Neutrophil (primary cell): ENCODE measurements at regions not wholly inside any gene's neighbourhood (a gene's known extent, or its start where the extent isn't known, plus 50 kb on each side); places are given as distances from the start of the nearest gene placed in this dataset.

Experiments
- H3K27ac ChIP-seq: fragments of 200-600 bp; sonication (generic); 2 replicates; pipeline ENCODE4 v1.5.1; 2016; ENCODE audit warnings: mild to moderate bottlenecking, moderate library complexity
- H3K27me3 ChIP-seq: fragments of 200-600 bp; sonication (generic); 2 replicates; pipeline ENCODE4 v1.6.0; 2016; ENCODE audit warnings: mild to moderate bottlenecking
- H3K36me3 ChIP-seq: fragments of 200-600 bp; sonication (generic); 2 replicates; pipeline ENCODE4 v1.5.1; 2017
- H3K4me1 ChIP-seq, 2 experiments: fragments of 200-600 bp in 1 of 2; sonication (generic) in 1 of 2; 1 replicate in 1 of 2; 2 replicates in 1 of 2; pipeline versions ENCODE4 v1.5.1 to v1.6.1; 2013 to 2016; ENCODE audit warnings: low read depth in 1 of 2, low read length in 1 of 2, mild to moderate bottlenecking in 1 of 2, moderate library complexity in 1 of 2; ENCODE audit not compliant: control insufficient read depth in 1 of 2, insufficient read depth in 1 of 2
- H3K4me3 ChIP-seq, 2 experiments: fragments of 200-600 bp in 1 of 2; sonication (generic) in 1 of 2; 1 replicate in 1 of 2; 2 replicates in 1 of 2; pipeline ENCODE4 v1.5.1; 2013 to 2016; ENCODE audit warnings: low read depth in 1 of 2, low read length in 1 of 2, mild to moderate bottlenecking in 1 of 2, moderate library complexity in 1 of 2
- H3K9me3 ChIP-seq: fragments of 200-600 bp; sonication (generic); 2 replicates; pipeline ENCODE4 v1.5.1; 2016
- TF ChIP-seq, protein P1 (sequence below): fragments of 200-600 bp; sonication (generic); IDR thresholded peaks from 2 replicates; pipeline ENCODE4 v1.5.1; 2016; ENCODE audit warnings: antibody characterized with exemption

DNA sequence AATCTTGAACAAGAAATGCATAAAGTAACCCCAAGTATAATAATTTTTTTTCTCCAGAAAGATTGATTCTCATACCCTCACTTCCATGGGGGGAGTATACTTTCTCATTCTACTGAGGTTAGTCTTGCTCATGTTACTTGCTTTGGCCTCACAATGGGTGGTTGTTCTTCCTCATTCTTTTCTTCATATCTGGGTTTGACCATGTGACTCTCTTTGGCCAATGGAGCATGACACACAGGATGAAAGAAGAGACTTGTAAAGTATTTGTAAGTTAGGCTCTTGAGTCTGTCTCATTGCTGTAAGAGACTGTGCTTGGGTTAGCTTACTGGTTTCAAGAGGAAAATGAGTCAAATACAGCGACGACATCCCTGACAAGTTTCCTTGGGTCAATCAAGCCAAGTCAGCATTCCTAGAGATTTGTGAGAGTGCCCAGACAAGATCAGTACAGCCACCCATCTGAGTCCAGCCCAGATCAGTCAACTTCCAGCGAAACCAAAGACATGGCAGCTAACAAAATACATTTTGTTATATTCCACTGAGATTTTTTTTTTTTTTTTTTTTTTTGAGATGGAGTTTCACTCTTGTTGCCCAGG lies 970.2 kb downstream of the BCL11A start:
- Histone ChIP-seq H3K27ac (no peak overlapping the region), H3K4me1 (no peaks in the 10 kb centered on the region), H3K27me3 (no peaks in the 10 kb centered on the region), H3K4me3 (no peak overlapping the region), H3K36me3 (no peaks in the 10 kb centered on the region), H3K9me3 (no peaks in the 10 kb centered on the region)
- TF ChIP-seq, protein P1, sequence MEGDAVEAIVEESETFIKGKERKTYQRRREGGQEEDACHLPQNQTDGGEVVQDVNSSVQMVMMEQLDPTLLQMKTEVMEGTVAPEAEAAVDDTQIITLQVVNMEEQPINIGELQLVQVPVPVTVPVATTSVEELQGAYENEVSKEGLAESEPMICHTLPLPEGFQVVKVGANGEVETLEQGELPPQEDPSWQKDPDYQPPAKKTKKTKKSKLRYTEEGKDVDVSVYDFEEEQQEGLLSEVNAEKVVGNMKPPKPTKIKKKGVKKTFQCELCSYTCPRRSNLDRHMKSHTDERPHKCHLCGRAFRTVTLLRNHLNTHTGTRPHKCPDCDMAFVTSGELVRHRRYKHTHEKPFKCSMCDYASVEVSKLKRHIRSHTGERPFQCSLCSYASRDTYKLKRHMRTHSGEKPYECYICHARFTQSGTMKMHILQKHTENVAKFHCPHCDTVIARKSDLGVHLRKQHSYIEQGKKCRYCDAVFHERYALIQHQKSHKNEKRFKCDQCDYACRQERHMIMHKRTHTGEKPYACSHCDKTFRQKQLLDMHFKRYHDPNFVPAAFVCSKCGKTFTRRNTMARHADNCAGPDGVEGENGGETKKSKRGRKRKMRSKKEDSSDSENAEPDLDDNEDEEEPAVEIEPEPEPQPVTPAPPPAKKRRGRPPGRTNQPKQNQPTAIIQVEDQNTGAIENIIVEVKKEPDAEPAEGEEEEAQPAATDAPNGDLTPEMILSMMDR = no peak

DNA sequence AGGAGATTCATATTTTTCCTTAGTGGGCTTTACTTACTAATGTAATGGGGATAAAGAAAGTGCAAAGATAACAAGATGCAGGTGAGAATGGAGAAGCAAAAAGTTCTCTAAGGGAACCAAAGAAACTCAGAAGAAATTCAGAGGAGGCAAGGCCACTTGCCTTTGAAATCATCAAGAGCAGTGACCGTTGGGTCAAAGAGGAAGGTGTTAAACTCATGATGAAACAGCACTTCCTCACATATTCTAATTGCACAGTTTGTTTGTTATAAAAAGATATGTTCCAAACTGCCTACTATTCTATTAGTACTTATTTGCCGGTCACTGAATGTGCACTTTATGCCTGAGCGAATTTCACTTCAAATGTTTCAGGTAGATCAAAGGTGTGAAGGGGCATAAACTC lies 975.1 kb downstream of the BCL11A start:
- H3K27me3 ChIP-seq = no peaks in the 10 kb centered on the region
- TF ChIP-seq, protein P1 = no peak

DNA sequence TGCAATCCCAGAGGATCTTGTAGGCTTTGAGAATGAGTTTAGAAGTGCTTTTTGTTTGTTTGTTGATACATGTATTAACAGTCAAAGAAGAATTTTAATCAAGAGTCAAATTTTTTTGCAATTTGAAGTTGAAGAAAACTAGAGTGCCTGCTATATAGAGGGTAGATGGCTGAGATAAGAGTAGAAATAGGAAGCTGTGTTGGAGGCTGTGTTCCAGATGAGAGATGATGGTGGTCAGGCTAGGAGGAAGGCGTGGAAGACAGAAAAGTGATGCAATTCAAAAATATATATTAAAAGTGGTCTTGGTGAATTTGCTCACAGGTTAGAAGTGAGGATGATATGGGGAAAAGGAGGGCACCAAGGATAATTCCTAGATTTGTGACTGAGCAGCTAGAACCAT lies 978.3 kb downstream of the BCL11A start:
- Histone ChIP-seq H3K36me3 (no peaks in the 10 kb centered on the region), H3K4me3 (no peak overlapping the region)
- TF ChIP-seq, protein P1 = no peak

More for the DNA sequence above, 975.1 kb downstream of the BCL11A start:
- Histone ChIP-seq H3K4me3 (no peak overlapping the region), H3K27ac (no peak overlapping the region), H3K4me1 (no peaks in the 10 kb centered on the region), H3K9me3 (no peaks in the 10 kb centered on the region), H3K36me3 (no peaks in the 10 kb centered on the region)

DNA sequence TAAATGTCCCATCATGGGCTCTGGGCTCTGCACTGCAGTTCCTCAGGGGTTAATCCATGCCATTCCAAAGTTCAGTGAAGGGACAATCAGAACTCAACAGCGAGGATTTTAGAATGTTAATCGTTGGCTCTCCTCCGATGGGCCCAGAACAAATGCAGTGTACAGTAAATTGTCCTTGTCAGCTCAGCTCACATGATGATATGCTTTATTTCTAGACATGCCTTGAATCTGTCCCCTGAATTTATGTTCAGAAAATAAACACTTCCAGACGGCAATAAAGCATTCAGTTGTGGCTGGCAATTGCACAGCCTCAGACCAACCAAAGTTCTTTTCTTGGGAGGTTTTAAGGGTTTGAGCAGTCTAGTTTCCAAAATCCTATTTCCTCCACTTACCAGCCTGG lies 981.2 kb downstream of the BCL11A start:
- Histone ChIP-seq H3K4me3 (no peak overlapping the region), H3K27me3 (no peaks in the 10 kb centered on the region), H3K36me3 (no peaks in the 10 kb centered on the region), H3K27ac (no peak overlapping the region), H3K4me1 (no peaks in the 10 kb centered on the region), H3K9me3 (no peaks in the 10 kb centered on the region)
- TF ChIP-seq, protein P1 = no peak

More for the DNA sequence above, 978.3 kb downstream of the BCL11A start:
- no peaks in the 10 kb centered on the region for H3K27me3 ChIP-seq
- no peaks in the 10 kb centered on the region for H3K9me3 ChIP-seq
- no peak overlapping the region for H3K27ac ChIP-seq
- no peaks in the 10 kb centered on the region for H3K4me1 ChIP-seq

DNA sequence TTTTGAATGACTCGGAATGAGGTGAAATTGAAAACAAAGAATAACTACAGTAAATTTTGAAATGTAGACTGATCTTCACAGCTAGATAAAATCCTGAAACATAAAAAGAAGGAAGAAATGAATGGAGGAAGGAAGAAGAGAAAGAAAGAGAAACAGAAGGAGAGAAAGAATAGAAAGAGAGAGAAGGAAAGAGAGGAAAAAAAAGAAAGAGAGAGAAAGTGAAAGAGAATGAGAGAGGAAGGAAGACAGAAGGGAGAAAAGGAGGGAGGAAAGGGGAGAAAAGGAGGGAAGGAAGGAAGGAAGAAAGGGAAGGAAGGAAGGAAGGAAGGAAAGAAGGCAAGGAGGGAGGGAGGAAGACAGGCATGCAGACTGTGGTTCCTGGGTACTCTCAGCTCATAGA lies 982.6 kb downstream of the BCL11A start:
- Histone ChIP-seq H3K4me1 (no peaks in the 10 kb centered on the region), H3K4me3 (no peak overlapping the region)
- TF ChIP-seq, protein P1 = no peak

DNA sequence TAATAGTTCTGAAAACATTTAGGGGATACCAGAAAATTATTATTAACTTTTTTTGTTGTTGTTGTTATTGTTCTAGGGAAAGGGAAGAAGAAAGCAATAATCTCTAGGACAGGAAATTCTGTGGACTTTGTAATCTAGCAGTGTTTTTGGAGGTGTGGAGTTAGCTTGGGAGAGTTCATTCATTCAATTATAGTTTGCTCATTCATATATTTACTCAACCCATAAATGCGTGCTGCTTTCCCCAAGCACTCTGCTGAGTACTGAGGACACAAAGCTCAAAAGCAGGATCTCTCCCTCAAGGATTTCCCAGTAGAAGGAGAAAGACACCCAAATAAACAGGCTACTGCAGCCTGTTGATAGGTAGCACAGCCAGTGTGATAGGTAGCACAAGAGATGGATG lies 984.3 kb downstream of the BCL11A start:
- no peaks in the 10 kb centered on the region for H3K9me3 ChIP-seq
- no peaks in the 10 kb centered on the region for H3K4me1 ChIP-seq
- TF ChIP-seq, protein P1 = no peak
- H3K36me3 ChIP-seq = no peaks in the 10 kb centered on the region
- H3K4me3 ChIP-seq = no peak overlapping the region
- H3K27me3 ChIP-seq = no peaks in the 10 kb centered on the region
- no peak overlapping the region for H3K27ac ChIP-seq

More for the DNA sequence above, 982.6 kb downstream of the BCL11A start:
- H3K36me3 ChIP-seq = no peaks in the 10 kb centered on the region
- H3K27ac ChIP-seq = no peak overlapping the region
- H3K9me3 ChIP-seq = no peaks in the 10 kb centered on the region
- no peaks in the 10 kb centered on the region for H3K27me3 ChIP-seq
